ENCODE measurements at regions not wholly inside any gene's neighbourhood (a gene's known extent, or its start where the extent isn't known, plus 50 kb on each side); places are given as distances from the start of the nearest gene placed in this dataset.

- no peak overlapping the region for H3K4me3 Mint-ChIP-seq (ENCODE audit: unreplicated experiment)
- H3K9me3 Mint-ChIP-seq (ENCODE audit: low read depth): no peaks in the 10 kb centered on the region
Measured at GRCh38 chr11:134514354-134514951, 102.4 kb upstream of the B3GAT1 start.

GRCh38 chr11:134513585-134514120 is 101.6 kb upstream of the B3GAT1 start:
- H3K27me3 Mint-ChIP-seq (ENCODE audit: low read depth): peaks cover 30% of the 10 kb centered on the region
- no peaks in the 10 kb centered on the region for H3K9me3 Mint-ChIP-seq (ENCODE audit: low read depth)
- H3K27ac Mint-ChIP-seq (ENCODE audit: unreplicated experiment): no peak overlapping the region
- no peak overlapping the region for H3K4me3 Mint-ChIP-seq (ENCODE audit: unreplicated experiment)
- peak; percentile 38 for DNase-seq (ENCODE audit: low spot score)
- no peaks in the 10 kb centered on the region for H3K4me1 Mint-ChIP-seq (ENCODE audit: low read depth)
- H3K36me3 Mint-ChIP-seq (ENCODE audit: low read depth): no peaks in the 10 kb centered on the region
- TF ChIP-seq CTCF (IDR thresholded peaks at IDR 0.05): no peak

More at GRCh38 chr11:134514354-134514951, 102.4 kb upstream of the B3GAT1 start:
- Mint-ChIP-seq H3K4me1 (ENCODE audit: low read depth) (no peaks in the 10 kb centered on the region), H3K27me3 (ENCODE audit: low read depth) (peaks cover 28% of the 10 kb centered on the region), H3K27ac (ENCODE audit: unreplicated experiment) (no peak overlapping the region), H3K36me3 (ENCODE audit: low read depth) (no peaks in the 10 kb centered on the region)
- peak; percentile 91 for DNase-seq (ENCODE audit: low spot score)
- TF ChIP-seq CTCF (IDR thresholded peaks at IDR 0.05): no peak

GRCh38 chr11:134512571-134513538 is 100.8 kb upstream of the B3GAT1 start:
- H3K4me3 Mint-ChIP-seq (ENCODE audit: unreplicated experiment): no peak overlapping the region
- H3K27ac Mint-ChIP-seq (ENCODE audit: unreplicated experiment): no peak overlapping the region
- TF ChIP-seq CTCF (IDR thresholded peaks at IDR 0.05): no peak
- no peaks in the 10 kb centered on the region for H3K9me3 Mint-ChIP-seq (ENCODE audit: low read depth)
- peaks cover 32% of the 10 kb centered on the region for H3K27me3 Mint-ChIP-seq (ENCODE audit: low read depth)
- H3K4me1 Mint-ChIP-seq (ENCODE audit: low read depth): no peaks in the 10 kb centered on the region
- DNase-seq (ENCODE audit: low spot score): peak; percentile 81
- no peaks in the 10 kb centered on the region for H3K36me3 Mint-ChIP-seq (ENCODE audit: low read depth)

GRCh38 chr11:134512061-134512460 is 100.0 kb upstream of the B3GAT1 start:
- Mint-ChIP-seq H3K4me3 (ENCODE audit: unreplicated experiment) (no peak overlapping the region), H3K4me1 (ENCODE audit: low read depth) (no peaks in the 10 kb centered on the region), H3K27ac (ENCODE audit: unreplicated experiment) (no peak overlapping the region), H3K36me3 (ENCODE audit: low read depth) (no peaks in the 10 kb centered on the region), H3K9me3 (ENCODE audit: low read depth) (no peaks in the 10 kb centered on the region), H3K27me3 (ENCODE audit: low read depth) (peaks cover 27% of the 10 kb centered on the region)
- DNase-seq (ENCODE audit: low spot score): peak; percentile 44
- TF ChIP-seq CTCF (IDR thresholded peaks at IDR 0.05): no peak

GRCh38 chr11:134511255-134511654 is 99.2 kb upstream of the B3GAT1 start:
- no peak for TF ChIP-seq CTCF (IDR thresholded peaks at IDR 0.05)
- H3K36me3 Mint-ChIP-seq (ENCODE audit: low read depth): no peaks in the 10 kb centered on the region
- H3K9me3 Mint-ChIP-seq (ENCODE audit: low read depth): no peaks in the 10 kb centered on the region
- peaks cover 27% of the 10 kb centered on the region for H3K27me3 Mint-ChIP-seq (ENCODE audit: low read depth)
- H3K27ac Mint-ChIP-seq (ENCODE audit: unreplicated experiment): no peak overlapping the region
- H3K4me1 Mint-ChIP-seq (ENCODE audit: low read depth): no peaks in the 10 kb centered on the region
- DNase-seq (ENCODE audit: low spot score): peak; percentile 24
- H3K4me3 Mint-ChIP-seq (ENCODE audit: unreplicated experiment): no peak overlapping the region

Data from chondrocyte (in vitro differentiated cells).